ENCODE measurements at regions not wholly inside any gene's neighbourhood (a gene's known extent, or its start where the extent isn't known, plus 50 kb on each side); places are given as distances from the start of the nearest gene placed in this dataset.

GRCh38 chr2:9055471-9055870 lies 52.0 kb upstream of the MBOAT2 start:
- no peak for TF ChIP-seq CTCF (IDR thresholded peaks at IDR 0.05; ENCODE audit: extremely low read depth in 1 of 2, insufficient read depth in 1 of 2, low read depth in 1 of 2, low read length in 2 of 2)
- TF ChIP-seq POLR2A (IDR thresholded peaks at IDR 0.05; ENCODE audit: low read depth, low read length), result no peak
- no peak for TF ChIP-seq EZH2 (IDR thresholded peaks at IDR 0.05; ENCODE audit: borderline replicate concordance, low read depth, low read length, severe bottlenecking)
- TF ChIP-seq GATA2 (IDR thresholded peaks at IDR 0.05; ENCODE audit: insufficient read depth, insufficient read length, low read depth, low read length), result no peak
- no peak for TF ChIP-seq FOS (IDR thresholded peaks at IDR 0.05; ENCODE audit: borderline replicate concordance, insufficient read depth, low read length)
- no peak for TF ChIP-seq MAX (IDR thresholded peaks at IDR 0.05; ENCODE audit: insufficient read depth, insufficient read length)
- TF ChIP-seq POLR2AphosphoS5 (IDR thresholded peaks at IDR 0.05; ENCODE audit: insufficient read depth, low read depth, low read length), result no peak
